Vagina (tissue), 2 donors: ENCODE measurements at regions not wholly inside any gene's neighbourhood (a gene's known extent, or its start where the extent isn't known, plus 50 kb on each side); places are given as distances from the start of the nearest gene placed in this dataset.

Experiments
- DNase-seq, 2 donors: peaks; one replicate each; pipeline ENCODE4 v3.0.0-alpha.2; 2017; ENCODE audit errors: extremely low spot score in 2 of 2
- H3K27ac ChIP-seq: fragments of 200-600 bp; sonication (generic); one replicate; pipeline ENCODE4 v1.5.1; 2019
- H3K27me3 ChIP-seq: fragments of 200-600 bp; sonication (generic); one replicate; pipeline ENCODE4 v1.5.1; 2019
- H3K36me3 ChIP-seq, 2 donors: fragments of 200-600 bp; sonication (generic); one replicate each; pipeline ENCODE4 v1.5.1; 2017 to 2019
- H3K4me1 ChIP-seq: fragments of 200-600 bp; sonication (generic); one replicate; pipeline ENCODE4 v1.5.1; 2019
- H3K4me3 ChIP-seq, 2 donors: fragments of 200-600 bp; sonication (generic); 1 replicate in 1 of 2; 2 replicates in 1 of 2; pipeline ENCODE4 v1.5.1; 2016 to 2019
- H3K9me3 ChIP-seq: fragments of 200-600 bp; sonication (generic); one replicate; pipeline ENCODE4 v1.5.1; 2019
- POLR2A ChIP-seq, 2 donors: fragments of 450-650 bp; IDR thresholded peaks; one replicate each; pipeline ENCODE4 v1.6.1; 2017; ENCODE audit warnings: antibody characterized with exemption in 2 of 2, mild to moderate bottlenecking in 2 of 2, moderate library complexity in 2 of 2
- POLR2AphosphoS5 ChIP-seq, 2 donors: sonication (generic); formaldehyde crosslinking; IDR thresholded peaks; one replicate each; pipeline ENCODE4 v1.9.0; 2017; ENCODE audit warnings: antibody characterized with exemption in 2 of 2, mild to moderate bottlenecking in 2 of 2, low read depth in 1 of 2; ENCODE audit not compliant: insufficient read depth in 1 of 2
- intact Hi-C: fragments of 100-400 bp; cut with DNase I; formaldehyde crosslinking; loops from one replicate; pipeline ENCODE4 v1.15.1; 2023
- TF ChIP-seq, protein P1 (sequence below), 3 experiments: fragments of 450-650 bp in 2 of 3; fragments of 200-600 bp in 1 of 3; sonication (generic) in 1 of 3; IDR thresholded peaks; one replicate each; pipeline ENCODE4 v1.5.1; 2017 to 2019; ENCODE audit warnings: antibody characterized with exemption in 3 of 3, mild to moderate bottlenecking in 2 of 3, moderate library complexity in 2 of 3

DNA sequence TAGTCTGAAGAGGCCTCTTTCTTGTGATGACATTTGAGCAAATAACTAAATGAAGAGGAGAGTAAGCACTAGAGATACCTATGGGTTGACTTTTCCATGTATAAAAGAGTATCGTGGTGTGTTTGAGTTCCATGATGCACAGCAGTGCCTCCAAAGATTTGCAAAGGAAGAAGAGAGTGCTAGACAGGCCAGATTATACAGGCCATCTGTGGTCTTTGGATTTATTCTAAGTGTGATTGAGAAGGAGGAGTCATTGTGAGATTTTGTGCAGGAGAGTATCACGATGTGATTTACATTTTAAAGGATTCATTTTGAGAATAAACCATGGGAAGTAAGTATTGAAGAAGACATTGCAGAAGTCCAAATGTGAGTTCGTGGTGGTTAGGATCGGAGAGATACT is 695.9 kb upstream of the FAM98A start:
- Histone ChIP-seq H3K4me3 (no peak overlapping the region), H3K27ac (no peak overlapping the region), H3K36me3 (no peaks in the 10 kb centered on the region), H3K9me3 (no peaks in the 10 kb centered on the region), H3K27me3 (no peaks in the 10 kb centered on the region), H3K4me1 (no peaks in the 10 kb centered on the region)
- no peak for DNase-seq
- intact Hi-C loops = no loop called here
- TF ChIP-seq POLR2A (IDR thresholded peaks at IDR 0.05) (no peak), POLR2AphosphoS5 (IDR thresholded peaks at IDR 0.05; ENCODE audit: insufficient read depth in 1 of 2, low read depth in 1 of 2) (no peak)
- TF ChIP-seq, protein P1, sequence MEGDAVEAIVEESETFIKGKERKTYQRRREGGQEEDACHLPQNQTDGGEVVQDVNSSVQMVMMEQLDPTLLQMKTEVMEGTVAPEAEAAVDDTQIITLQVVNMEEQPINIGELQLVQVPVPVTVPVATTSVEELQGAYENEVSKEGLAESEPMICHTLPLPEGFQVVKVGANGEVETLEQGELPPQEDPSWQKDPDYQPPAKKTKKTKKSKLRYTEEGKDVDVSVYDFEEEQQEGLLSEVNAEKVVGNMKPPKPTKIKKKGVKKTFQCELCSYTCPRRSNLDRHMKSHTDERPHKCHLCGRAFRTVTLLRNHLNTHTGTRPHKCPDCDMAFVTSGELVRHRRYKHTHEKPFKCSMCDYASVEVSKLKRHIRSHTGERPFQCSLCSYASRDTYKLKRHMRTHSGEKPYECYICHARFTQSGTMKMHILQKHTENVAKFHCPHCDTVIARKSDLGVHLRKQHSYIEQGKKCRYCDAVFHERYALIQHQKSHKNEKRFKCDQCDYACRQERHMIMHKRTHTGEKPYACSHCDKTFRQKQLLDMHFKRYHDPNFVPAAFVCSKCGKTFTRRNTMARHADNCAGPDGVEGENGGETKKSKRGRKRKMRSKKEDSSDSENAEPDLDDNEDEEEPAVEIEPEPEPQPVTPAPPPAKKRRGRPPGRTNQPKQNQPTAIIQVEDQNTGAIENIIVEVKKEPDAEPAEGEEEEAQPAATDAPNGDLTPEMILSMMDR (IDR thresholded peaks at IDR 0.05) = no peak

DNA sequence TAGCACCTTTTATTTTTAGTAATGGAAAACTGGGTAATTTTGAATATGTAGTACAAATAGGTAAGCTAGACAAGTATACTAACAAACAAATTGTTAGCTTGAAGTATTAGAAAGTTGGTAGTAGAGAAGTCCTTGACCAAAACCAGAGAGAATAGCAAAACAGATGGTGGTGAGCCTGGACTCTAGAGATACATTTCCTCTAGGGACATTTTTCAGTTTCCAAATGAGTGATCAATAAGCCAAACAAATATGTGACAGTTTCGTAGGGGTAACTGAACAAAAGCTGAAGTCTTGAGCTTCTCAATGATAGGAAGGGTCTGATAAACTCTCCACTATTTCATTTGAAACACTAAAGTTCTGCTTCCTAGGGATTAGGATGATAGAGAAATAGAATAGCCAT is 692.0 kb upstream of the FAM98A start:
- H3K27ac ChIP-seq = no peak overlapping the region
- intact Hi-C loops = no loop called here
- no peak for TF ChIP-seq POLR2AphosphoS5 (IDR thresholded peaks at IDR 0.05; ENCODE audit: insufficient read depth in 1 of 2, low read depth in 1 of 2)
- TF ChIP-seq, protein P1 (IDR thresholded peaks at IDR 0.05) = no peak
- TF ChIP-seq POLR2A (IDR thresholded peaks at IDR 0.05) = no peak

DNA sequence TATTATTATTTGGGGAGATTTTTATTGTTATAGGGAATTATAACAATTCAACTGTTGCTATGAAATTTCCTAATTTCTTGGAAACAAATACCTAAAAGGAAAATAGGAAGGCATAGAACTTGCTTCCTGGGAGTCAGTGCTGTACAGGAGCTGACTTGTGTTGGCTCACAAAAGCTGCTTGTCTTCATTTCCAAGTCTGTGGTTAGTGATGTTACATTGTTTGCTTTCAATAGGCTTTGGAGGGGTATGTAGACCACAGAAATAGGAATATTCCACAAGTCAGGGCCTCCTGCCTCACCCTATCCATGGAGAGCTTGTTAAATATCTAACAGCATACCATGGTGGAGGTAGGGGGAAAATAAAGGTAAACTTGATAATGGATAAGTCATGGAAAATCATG is 688.9 kb upstream of the FAM98A start:
- Histone ChIP-seq H3K9me3 (no peaks in the 10 kb centered on the region), H3K27ac (no peak overlapping the region), H3K4me3 (no peak overlapping the region), H3K27me3 (no peaks in the 10 kb centered on the region), H3K4me1 (no peaks in the 10 kb centered on the region), H3K36me3 (no peaks in the 10 kb centered on the region)
- TF ChIP-seq, protein P1 (IDR thresholded peaks at IDR 0.05) = no peak
- TF ChIP-seq POLR2AphosphoS5 (IDR thresholded peaks at IDR 0.05; ENCODE audit: insufficient read depth in 1 of 2, low read depth in 1 of 2) (no peak), POLR2A (IDR thresholded peaks at IDR 0.05) (no peak)
- no peak for DNase-seq
- intact Hi-C loops = no loop called here

More for the DNA sequence above, 692.0 kb upstream of the FAM98A start:
- Histone ChIP-seq H3K9me3 (no peaks in the 10 kb centered on the region), H3K4me3 (no peak overlapping the region), H3K4me1 (no peaks in the 10 kb centered on the region), H3K36me3 (no peaks in the 10 kb centered on the region), H3K27me3 (no peaks in the 10 kb centered on the region)
- DNase-seq = no peak

DNA sequence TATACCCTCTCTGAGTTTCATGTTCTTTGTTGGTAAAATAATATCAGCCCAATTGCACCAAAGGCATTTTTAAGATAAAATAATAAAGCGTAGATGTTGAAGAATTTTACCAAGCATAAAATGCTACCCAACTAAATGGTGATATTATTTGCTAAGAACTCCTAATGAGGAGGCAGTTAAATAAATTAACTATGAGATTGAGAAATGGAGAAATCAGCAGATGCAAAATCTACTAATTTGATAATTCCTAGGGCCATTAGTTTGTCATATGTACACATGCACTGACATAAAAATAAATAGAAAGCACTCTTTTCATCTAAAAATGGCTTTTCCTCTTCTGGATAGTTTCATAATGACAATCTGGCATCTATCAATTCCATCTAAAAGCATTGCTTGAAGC is 681.5 kb upstream of the FAM98A start:
- Histone ChIP-seq H3K27ac (no peak overlapping the region), H3K36me3 (no peaks in the 10 kb centered on the region), H3K9me3 (no peaks in the 10 kb centered on the region), H3K4me1 (no peaks in the 10 kb centered on the region), H3K4me3 (no peak overlapping the region), H3K27me3 (no peaks in the 10 kb centered on the region)
- TF ChIP-seq, protein P1 (IDR thresholded peaks at IDR 0.05) = no peak
- TF ChIP-seq POLR2A (IDR thresholded peaks at IDR 0.05) (no peak), POLR2AphosphoS5 (IDR thresholded peaks at IDR 0.05; ENCODE audit: insufficient read depth in 1 of 2, low read depth in 1 of 2) (no peak)
- intact Hi-C loops = no loop called here
- no peak for DNase-seq

DNA sequence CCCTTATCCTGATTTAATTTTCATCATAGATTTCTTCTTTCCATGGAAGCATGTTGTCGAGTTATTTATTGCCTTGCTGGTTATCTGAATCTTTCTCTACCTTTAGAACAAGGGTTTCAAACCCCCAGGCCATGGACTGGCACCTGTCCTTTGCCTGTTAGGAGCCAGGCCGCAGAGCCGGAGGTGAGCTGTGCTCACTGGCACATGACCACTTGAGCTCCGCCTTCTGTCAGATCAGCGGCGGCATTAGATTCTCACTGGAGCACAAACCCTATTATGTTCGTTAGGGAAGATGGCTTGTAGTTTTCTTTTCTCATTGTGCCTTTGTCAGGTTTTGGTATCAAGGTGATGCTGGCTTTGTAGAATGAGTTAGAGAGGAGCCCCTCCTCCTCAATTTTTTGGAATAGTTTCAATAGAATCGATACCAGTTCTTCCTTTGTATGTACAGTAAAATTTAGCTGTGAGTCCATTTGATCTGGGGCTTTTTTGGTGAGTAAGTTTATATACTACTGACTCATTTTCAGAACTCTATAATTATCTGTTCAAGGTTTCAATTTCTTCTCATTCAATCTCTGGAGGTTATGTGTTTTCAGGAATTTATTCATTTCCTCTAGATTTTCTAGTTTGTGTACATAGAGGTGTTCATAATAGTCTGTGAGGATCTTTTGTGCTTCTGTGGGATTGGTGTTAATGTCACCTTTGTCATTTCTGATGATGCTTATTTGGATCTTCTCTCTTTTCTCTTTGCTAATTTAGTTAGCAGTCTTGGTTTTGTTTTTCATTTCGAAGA is 668.0 kb upstream of the FAM98A start:
- TF ChIP-seq POLR2A (IDR thresholded peaks at IDR 0.05) (no peak), POLR2AphosphoS5 (IDR thresholded peaks at IDR 0.05; ENCODE audit: insufficient read depth in 1 of 2, low read depth in 1 of 2) (no peak)
- TF ChIP-seq, protein P1 (IDR thresholded peaks at IDR 0.05) = no peak
- H3K27ac ChIP-seq = no peak overlapping the region
- H3K4me1 ChIP-seq = no peaks in the 10 kb centered on the region
- DNase-seq = no peak
- H3K27me3 ChIP-seq = no peaks in the 10 kb centered on the region
- H3K9me3 ChIP-seq = no peaks in the 10 kb centered on the region
- no peak overlapping the region for H3K4me3 ChIP-seq
- intact Hi-C loops = no loop called here
- no peaks in the 10 kb centered on the region for H3K36me3 ChIP-seq
